NCI-H82 treated with DMSO at 0.1 percent for 48 hours (cell line): ENCODE measurements at regions not wholly inside any gene's neighbourhood (a gene's known extent, or its start where the extent isn't known, plus 50 kb on each side); places are given as distances from the start of the nearest gene placed in this dataset.

Source experiments
- DNase-seq: peaks from one replicate; lab custom pipeline; 2025; ENCODE audit not compliant: unreplicated experiment; lab: John Stamatoyannopoulos, UW

GRCh38 chr12:28601570-28602058 lies 411.4 kb downstream of the CCDC91 start:
- no peak for DNase-seq

DNA sequence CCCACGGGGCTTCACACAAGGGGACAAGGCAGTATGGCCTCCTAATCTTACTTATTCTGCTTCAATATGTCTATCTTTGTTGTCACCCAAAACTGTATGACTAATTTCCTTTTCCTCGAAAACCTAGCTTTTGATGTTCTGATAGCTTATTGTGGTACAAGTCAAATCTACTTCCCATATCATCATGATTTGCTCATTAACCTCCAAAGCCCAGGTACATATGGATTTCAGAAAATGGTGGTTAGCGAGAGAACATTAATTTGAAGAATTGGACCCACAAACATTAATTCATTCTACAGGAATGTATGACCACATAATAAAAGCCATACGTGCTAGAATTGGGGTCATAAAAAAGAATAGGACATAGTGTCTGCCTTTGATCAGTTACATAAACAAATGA lies 412.5 kb downstream of the CCDC91 start:
- no peak for DNase-seq

DNA sequence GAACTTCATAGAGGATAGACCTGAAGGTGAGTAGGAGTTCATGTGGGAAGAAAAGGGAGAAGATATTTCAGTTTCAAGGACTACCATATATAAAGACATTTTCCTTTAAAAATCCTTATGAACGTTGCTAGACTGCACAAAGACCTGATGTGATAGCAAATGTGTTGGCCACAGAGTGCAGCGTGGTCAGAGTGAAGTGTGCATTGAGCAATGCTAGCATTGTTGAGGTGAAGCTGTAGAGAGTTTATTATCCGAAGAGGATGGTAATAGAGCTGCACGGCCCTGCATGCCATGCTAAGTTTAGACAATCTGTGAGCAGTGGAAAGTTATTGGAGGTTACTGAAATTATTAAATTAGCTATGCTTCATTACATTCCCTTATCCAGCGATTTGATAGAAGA lies 413.0 kb downstream of the CCDC91 start:
- no peak for DNase-seq

DNA sequence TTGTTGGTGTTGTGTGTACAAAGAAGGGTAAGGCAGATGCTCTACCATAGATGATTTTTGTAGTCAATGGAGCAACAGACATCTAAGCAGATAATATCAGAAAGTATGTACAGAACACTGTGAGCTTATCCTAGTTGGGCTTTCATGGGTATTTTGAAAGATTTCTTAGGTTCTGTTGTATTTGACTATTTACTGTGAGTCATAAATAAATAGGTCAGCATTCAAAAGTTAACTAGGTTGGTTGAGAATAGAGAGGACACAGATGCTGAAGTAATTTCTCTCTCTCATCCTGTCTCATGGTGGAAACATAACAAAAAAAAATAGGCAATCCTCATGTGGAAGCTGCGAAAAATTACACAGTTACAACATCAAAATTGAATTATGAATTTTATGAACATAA lies 413.5 kb downstream of the CCDC91 start:
- no peak for DNase-seq

DNA sequence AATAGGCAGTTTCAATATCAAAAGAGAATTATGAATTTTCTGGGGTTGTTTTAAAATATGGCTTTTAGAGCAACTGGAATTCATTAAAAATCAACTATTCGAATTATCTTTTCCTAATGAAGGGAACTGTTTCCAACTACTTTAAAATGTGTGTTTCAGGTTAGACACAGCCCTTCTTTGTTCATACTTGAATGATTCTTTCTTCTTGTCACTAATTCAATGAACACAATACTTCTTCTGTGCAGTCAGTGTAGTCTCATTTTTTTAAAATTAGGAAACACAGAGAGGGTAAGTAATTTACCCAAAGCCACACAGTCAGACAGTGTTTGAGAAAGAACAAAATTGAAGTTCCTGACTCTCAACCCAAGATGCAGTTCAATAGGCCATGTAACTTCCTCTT lies 414.0 kb downstream of the CCDC91 start:
- no peak for DNase-seq

- no peak for DNase-seq
Observed at GRCh38 chr12:28606967-28607557, 416.8 kb downstream of the CCDC91 start.

GRCh38 chr12:28610401-28611114 lies 420.3 kb downstream of the CCDC91 start:
- no peak for DNase-seq

- DNase-seq = no peak
Observed at GRCh38 chr12:28611115-28611435, 420.8 kb downstream of the CCDC91 start.

GRCh38 chr12:28611449-28611848 lies 421.2 kb downstream of the CCDC91 start:
- no peak for DNase-seq

DNA sequence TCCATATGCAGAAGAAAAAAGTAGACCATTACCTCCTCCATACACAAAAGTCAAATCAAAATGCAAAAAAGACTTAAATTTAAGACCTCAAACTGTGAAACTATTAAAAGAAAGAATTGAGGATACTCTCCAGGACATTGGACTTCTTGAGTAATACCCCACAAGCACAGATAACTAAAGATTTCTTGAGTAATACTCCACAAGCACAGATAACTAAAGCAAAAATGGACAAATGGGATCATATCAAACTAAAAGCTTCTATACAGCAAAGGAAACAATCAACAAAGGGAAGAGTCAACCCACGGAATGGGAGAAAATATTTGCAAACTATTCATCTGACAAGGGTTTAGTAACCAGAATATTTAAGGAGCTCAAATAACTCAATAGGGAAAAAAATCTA lies 427.9 kb downstream of the CCDC91 start:
- no peak for DNase-seq

DNA sequence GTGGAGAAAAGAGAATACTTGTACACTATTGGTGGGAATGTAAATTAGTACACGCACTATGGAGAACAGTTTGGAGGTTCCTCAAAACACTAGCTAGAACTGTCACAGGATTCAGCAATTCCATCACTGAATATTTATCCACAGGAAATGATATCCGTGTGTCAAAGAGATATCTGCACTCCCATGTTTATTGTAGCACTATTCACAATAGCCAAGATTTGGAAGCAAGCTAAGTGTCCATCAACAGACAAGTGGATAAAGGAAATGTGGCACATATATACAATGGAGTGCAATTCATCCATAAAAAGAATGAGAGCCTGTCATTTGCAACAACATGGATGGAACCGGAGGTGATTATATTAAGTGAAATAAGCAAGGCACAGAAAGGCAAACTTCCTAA lies 428.5 kb downstream of the CCDC91 start:
- DNase-seq = no peak

GRCh38 chr12:28620281-28620680 lies 430.0 kb downstream of the CCDC91 start:
- DNase-seq = no peak

DNA sequence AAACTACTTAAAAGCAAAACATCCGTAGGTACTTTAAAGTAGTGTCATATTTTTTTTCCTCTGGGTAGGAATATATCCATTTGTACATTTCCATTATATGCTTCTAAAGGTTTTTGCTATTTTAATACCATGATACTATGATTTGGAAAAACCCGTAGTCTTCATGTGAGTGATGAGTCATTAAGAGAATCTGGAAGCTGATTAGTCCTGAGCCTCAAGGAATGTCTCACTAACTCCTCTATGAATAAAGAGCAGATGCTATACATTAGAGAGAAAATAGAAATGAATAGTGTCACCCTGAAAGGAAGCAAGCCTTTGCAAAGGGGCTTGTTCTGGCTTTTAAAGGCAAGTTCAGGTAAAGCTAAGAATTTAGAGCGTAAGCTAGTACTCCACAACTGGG lies 432.1 kb downstream of the CCDC91 start:
- no peak for DNase-seq

- DNase-seq = no peak
Observed at GRCh38 chr12:28626504-28626903, 436.2 kb downstream of the CCDC91 start.

- DNase-seq = no peak
Observed at GRCh38 chr12:28629691-28630090, 439.4 kb downstream of the CCDC91 start.

GRCh38 chr12:28631831-28632230 lies 441.6 kb downstream of the CCDC91 start:
- no peak for DNase-seq

GRCh38 chr12:28640519-28640918 lies 450.3 kb downstream of the CCDC91 start:
- DNase-seq = no peak

DNA sequence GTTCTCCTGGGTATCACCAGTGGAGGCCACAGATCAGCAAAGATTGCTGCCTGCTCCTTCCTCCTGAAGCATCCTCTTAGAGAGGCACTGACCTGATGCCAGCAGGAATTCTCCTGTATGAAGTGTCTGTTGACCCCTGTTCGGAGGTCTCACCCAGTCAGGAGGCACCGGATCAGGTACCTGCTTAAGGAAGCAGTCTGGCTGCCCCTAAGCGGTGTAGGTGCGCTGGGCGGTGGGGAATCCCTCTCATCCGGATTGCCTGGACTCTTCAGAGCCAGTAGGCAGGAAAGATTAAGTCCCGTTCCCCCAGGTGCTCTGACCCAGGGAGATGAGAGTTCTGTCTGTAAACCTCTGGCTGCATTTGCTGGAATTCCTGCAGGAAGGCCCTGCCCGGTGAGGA lies 455.2 kb downstream of the CCDC91 start:
- no peak for DNase-seq

GRCh38 chr12:28645891-28646290 lies 455.6 kb downstream of the CCDC91 start:
- no peak for DNase-seq

GRCh38 chr12:28650906-28651305 lies 460.6 kb downstream of the CCDC91 start:
- no peak for DNase-seq

- DNase-seq = no peak
Observed at GRCh38 chr12:28652239-28652638, 462.0 kb downstream of the CCDC91 start.

DNA sequence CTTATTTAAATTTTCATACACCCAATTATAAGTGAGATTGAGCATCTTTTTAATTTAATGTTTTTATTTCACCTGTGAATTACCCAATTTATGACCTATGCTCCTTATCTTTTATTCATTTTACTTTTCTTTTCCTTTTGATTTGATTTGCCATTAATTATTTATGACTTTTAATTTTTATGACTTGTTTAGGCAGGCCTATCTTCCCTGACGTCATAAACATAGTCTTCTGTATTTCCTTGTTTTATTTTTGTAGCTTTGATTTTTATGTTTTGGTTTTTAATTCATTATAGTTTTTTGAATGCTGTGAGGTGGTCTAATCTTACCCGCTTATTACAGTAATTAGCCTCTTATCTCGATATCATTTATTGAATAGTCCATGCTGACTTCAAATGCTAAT lies 467.1 kb upstream of the FAR2 start:
- DNase-seq = no peak

GRCh38 chr12:28683366-28683765 lies 465.7 kb upstream of the FAR2 start:
- DNase-seq = no peak
